ENCODE measurements at regions not wholly inside any gene's neighbourhood (a gene's known extent, or its start where the extent isn't known, plus 50 kb on each side); places are given as distances from the start of the nearest gene placed in this dataset.

GRCh38 chr9:115367780-115368525 lies 250.0 kb upstream of the TNC start:
- no peaks in the 10 kb centered on the region for H3K36me3 Mint-ChIP-seq (ENCODE audit: low read depth)
- no peak for DNase-seq
- ATAC-seq: no peak
- H3K4me3 Mint-ChIP-seq: no peak overlapping the region
- H3K4me1 Mint-ChIP-seq: no peaks in the 10 kb centered on the region
- H3K27ac Mint-ChIP-seq: no peak overlapping the region
- no peaks in the 10 kb centered on the region for H3K27me3 Mint-ChIP-seq
- H3K9me3 Mint-ChIP-seq: peaks cover 9% of the 10 kb centered on the region

GRCh38 chr9:115369322-115369957 lies 251.5 kb upstream of the TNC start:
- no peak for DNase-seq
- peaks cover 9% of the 10 kb centered on the region for H3K9me3 Mint-ChIP-seq
- no peak overlapping the region for H3K27ac Mint-ChIP-seq

GRCh38 chr9:115373000-115373709 lies 255.2 kb upstream of the TNC start:
- Mint-ChIP-seq H3K27ac (no peak overlapping the region), H3K9me3 (peaks cover 13% of the 10 kb centered on the region), H3K4me1 (peaks cover 2% of the 10 kb centered on the region), H3K27me3 (peaks cover 4% of the 10 kb centered on the region), H3K36me3 (ENCODE audit: low read depth) (no peaks in the 10 kb centered on the region), H3K4me3 (no peak overlapping the region)
- ATAC-seq (peak; percentile 86), DNase-seq (peak; percentile 13)

More at GRCh38 chr9:115369322-115369957, 251.5 kb upstream of the TNC start:
- Mint-ChIP-seq H3K4me3 (no peak overlapping the region), H3K4me1 (peaks cover 2% of the 10 kb centered on the region), H3K27me3 (no peaks in the 10 kb centered on the region), H3K36me3 (ENCODE audit: low read depth) (no peaks in the 10 kb centered on the region)
- ATAC-seq: no peak

- no peak for ATAC-seq
- Mint-ChIP-seq H3K4me3 (no peak overlapping the region), H3K9me3 (peaks cover 13% of the 10 kb centered on the region), H3K27ac (no peak overlapping the region), H3K27me3 (peaks cover 4% of the 10 kb centered on the region), H3K36me3 (ENCODE audit: low read depth) (no peaks in the 10 kb centered on the region), H3K4me1 (peaks cover 2% of the 10 kb centered on the region)
- DNase-seq: no peak
Measured at GRCh38 chr9:115373710-115374045, 255.7 kb upstream of the TNC start.

- no peak overlapping the region for H3K27ac Mint-ChIP-seq
- no peak overlapping the region for H3K4me3 Mint-ChIP-seq
- no peaks in the 10 kb centered on the region for H3K36me3 Mint-ChIP-seq (ENCODE audit: low read depth)
- peaks cover 13% of the 10 kb centered on the region for H3K9me3 Mint-ChIP-seq
- peaks cover 2% of the 10 kb centered on the region for H3K4me1 Mint-ChIP-seq
- DNase-seq (no peak), ATAC-seq (no peak)
- peaks cover 4% of the 10 kb centered on the region for H3K27me3 Mint-ChIP-seq
Measured at GRCh38 chr9:115374724-115375268, 256.8 kb upstream of the TNC start.

GRCh38 chr9:115378241-115378640 lies 260.3 kb upstream of the TNC start:
- DNase-seq (no peak), ATAC-seq (no peak)
- no peak overlapping the region for H3K27ac Mint-ChIP-seq
- H3K36me3 Mint-ChIP-seq (ENCODE audit: low read depth): no peaks in the 10 kb centered on the region
- H3K4me1 Mint-ChIP-seq: peaks cover under 1% of the 10 kb centered on the region
- peaks cover 4% of the 10 kb centered on the region for H3K9me3 Mint-ChIP-seq
- no peak overlapping the region for H3K4me3 Mint-ChIP-seq
- peaks cover 4% of the 10 kb centered on the region for H3K27me3 Mint-ChIP-seq

- Mint-ChIP-seq H3K9me3 (peaks cover 9% of the 10 kb centered on the region), H3K27ac (no peak overlapping the region), H3K4me1 (no peaks in the 10 kb centered on the region), H3K27me3 (peaks cover 4% of the 10 kb centered on the region), H3K36me3 (ENCODE audit: low read depth) (no peaks in the 10 kb centered on the region), H3K4me3 (no peak overlapping the region)
- DNase-seq: no peak
- ATAC-seq: no peak
Measured at GRCh38 chr9:115378758-115379157, 260.8 kb upstream of the TNC start.

- H3K27me3 Mint-ChIP-seq: peaks cover 4% of the 10 kb centered on the region
- DNase-seq: no peak
Measured at GRCh38 chr9:115379719-115380118, 261.8 kb upstream of the TNC start.

GRCh38 chr9:115382865-115383264 lies 264.9 kb upstream of the TNC start:
- H3K9me3 Mint-ChIP-seq: peaks cover 8% of the 10 kb centered on the region
- H3K27me3 Mint-ChIP-seq: no peaks in the 10 kb centered on the region
- DNase-seq: no peak
- H3K27ac Mint-ChIP-seq: no peak overlapping the region
- H3K4me1 Mint-ChIP-seq: no peaks in the 10 kb centered on the region
- no peak for ATAC-seq
- no peaks in the 10 kb centered on the region for H3K36me3 Mint-ChIP-seq (ENCODE audit: low read depth)
- no peak overlapping the region for H3K4me3 Mint-ChIP-seq

More at GRCh38 chr9:115379719-115380118, 261.8 kb upstream of the TNC start:
- H3K4me1 Mint-ChIP-seq: no peaks in the 10 kb centered on the region
- no peaks in the 10 kb centered on the region for H3K36me3 Mint-ChIP-seq (ENCODE audit: low read depth)
- peaks cover 11% of the 10 kb centered on the region for H3K9me3 Mint-ChIP-seq
- ATAC-seq: no peak
- no peak overlapping the region for H3K4me3 Mint-ChIP-seq
- no peak overlapping the region for H3K27ac Mint-ChIP-seq

- Mint-ChIP-seq H3K4me1 (no peaks in the 10 kb centered on the region), H3K9me3 (peaks cover 10% of the 10 kb centered on the region), H3K27ac (no peak overlapping the region), H3K27me3 (no peaks in the 10 kb centered on the region), H3K36me3 (ENCODE audit: low read depth) (no peaks in the 10 kb centered on the region), H3K4me3 (no peak overlapping the region)
- ATAC-seq (no peak), DNase-seq (no peak)
Measured at GRCh38 chr9:115385383-115386122, 267.6 kb upstream of the TNC start.

GRCh38 chr9:115386963-115387770 lies 269.2 kb upstream of the TNC start:
- Mint-ChIP-seq H3K36me3 (ENCODE audit: low read depth) (no peaks in the 10 kb centered on the region), H3K4me1 (no peaks in the 10 kb centered on the region), H3K27ac (no peak overlapping the region), H3K4me3 (no peak overlapping the region), H3K9me3 (peaks cover 10% of the 10 kb centered on the region), H3K27me3 (no peaks in the 10 kb centered on the region)
- DNase-seq (no peak), ATAC-seq (no peak)

- DNase-seq: no peak
- H3K36me3 Mint-ChIP-seq (ENCODE audit: low read depth): no peaks in the 10 kb centered on the region
- H3K27ac Mint-ChIP-seq: no peak overlapping the region
- no peaks in the 10 kb centered on the region for H3K4me1 Mint-ChIP-seq
- H3K4me3 Mint-ChIP-seq: no peak overlapping the region
- peaks cover 3% of the 10 kb centered on the region for H3K9me3 Mint-ChIP-seq
- peaks cover 4% of the 10 kb centered on the region for H3K27me3 Mint-ChIP-seq
- no peak for ATAC-seq
Measured at GRCh38 chr9:115391168-115391825, 273.3 kb upstream of the TNC start.

GRCh38 chr9:115393976-115394775 lies 276.2 kb upstream of the TNC start:
- no peaks in the 10 kb centered on the region for H3K9me3 Mint-ChIP-seq
- H3K27ac Mint-ChIP-seq: no peak overlapping the region
- DNase-seq (no peak), ATAC-seq (no peak)
- no peaks in the 10 kb centered on the region for H3K36me3 Mint-ChIP-seq (ENCODE audit: low read depth)
- no peak overlapping the region for H3K4me3 Mint-ChIP-seq
- H3K4me1 Mint-ChIP-seq: no peaks in the 10 kb centered on the region
- peaks cover 6% of the 10 kb centered on the region for H3K27me3 Mint-ChIP-seq
